ENCODE measurements at regions not wholly inside any gene's neighbourhood (a gene's known extent, or its start where the extent isn't known, plus 50 kb on each side); places are given as distances from the start of the nearest gene placed in this dataset.

DNA sequence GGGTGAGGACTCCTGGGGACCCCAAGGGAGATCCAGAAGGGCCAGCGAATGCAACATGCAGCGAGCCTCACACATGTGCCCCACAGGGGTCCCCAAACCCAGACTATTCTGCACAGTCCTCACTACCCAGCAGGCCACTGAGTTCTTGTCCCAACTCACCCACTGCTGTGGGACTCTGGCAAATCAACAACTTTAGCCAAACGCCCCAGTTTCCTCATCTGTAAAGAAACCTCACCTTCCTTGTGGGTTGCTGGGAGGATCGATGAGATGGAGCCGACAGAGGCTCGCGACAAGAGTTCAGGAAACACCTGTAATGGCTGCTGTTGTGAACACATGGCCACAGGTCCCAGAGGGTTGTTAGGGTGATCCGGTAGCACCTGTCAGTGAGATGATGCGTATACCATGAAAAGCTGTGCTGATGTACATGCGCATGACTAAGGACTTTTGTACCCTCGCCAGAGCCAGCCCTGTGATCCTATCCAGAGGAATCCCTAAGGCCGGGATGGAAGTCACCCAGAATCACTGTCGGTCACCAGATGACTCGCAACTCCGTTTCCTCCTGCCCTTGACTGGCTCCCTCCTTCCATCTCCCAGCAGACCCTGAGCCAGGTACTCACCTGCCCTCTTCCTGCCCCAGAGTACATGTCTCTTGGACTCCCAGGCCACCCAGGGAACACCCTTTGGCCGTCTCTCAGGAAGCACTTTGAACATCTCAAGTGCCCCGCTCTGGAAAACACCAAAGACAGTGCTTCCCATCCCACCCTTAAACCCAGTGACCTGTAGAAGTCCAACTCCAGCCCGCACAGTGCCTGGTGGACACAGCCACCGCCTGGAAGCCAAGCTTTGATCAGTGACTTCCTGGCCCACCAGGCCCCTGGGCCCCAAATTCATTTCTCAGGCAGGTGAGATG, 103.3 kb upstream of the ID2 start:
- DNase-seq, result no peak

DNA sequence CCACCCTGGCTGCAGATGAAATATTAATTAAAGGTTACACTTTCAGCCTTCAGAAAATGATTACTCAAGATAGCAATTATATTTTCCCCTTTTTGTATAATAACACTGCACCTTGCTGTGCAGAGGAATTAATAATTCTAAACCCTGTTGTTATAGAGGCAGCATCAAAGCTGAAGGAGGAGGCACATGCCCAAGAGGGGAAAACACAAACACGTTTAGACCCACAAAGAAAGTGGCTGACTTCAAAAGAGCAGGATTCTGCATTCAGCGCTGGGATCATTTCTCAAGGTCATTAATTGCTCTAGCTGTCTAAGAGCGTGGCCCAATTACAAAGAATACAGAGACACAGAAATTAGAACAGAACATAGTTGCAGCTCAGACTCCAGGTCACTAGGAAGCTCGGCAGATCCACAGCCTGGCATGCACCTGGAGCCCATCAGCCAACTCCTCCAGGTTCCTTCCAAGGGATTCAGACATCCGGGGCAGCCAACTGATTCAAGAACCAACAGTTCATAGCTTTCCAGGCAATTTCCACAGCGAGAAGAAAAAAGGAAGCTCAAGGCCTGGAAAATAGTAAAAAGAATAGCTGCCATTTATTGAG, 102.3 kb upstream of the ID2 start:
- no peak for DNase-seq

DNA sequence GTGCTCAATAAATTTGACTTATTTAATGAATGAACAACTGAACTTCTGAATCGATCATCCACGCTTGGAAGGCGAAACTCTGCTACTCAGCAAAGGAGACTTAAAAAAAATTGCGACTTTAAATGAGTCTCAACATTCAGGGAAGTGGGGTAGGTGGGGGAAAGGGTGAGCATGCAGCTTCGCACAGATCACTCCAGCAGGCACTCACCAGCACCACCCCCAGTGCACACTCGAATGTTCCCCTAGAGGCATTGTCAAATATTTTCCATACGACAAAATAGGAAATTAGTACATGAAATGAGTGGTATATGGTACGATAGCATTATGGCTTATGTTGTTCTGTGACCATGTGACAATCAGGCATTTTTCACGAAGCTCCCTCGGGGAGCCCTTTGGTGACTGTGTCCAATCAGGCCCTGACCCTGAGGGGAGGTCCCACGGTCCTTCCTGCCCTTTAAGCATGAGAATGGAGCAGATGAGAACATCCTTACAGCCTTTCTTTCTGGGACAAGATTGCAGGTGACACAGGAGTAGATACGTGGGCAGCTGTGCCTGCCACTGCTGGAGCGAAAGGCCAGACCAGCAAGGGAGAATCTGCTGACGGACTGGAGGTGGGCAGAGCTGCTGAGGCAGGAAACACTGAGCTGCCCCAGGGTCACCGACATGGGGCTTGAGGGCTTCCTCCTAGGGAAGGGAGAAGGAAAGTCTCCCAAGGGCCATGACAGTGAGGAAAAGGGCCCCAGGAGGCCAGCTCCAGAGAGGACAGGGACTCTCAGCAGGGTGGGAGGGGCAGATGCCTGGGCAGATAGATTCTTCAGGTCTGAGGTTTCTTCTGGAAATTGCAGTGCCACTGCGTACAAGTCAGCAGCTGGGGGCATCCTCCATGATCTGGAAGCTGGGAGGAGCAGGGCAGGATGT, 101.3 kb upstream of the ID2 start:
- no peak for DNase-seq

DNA sequence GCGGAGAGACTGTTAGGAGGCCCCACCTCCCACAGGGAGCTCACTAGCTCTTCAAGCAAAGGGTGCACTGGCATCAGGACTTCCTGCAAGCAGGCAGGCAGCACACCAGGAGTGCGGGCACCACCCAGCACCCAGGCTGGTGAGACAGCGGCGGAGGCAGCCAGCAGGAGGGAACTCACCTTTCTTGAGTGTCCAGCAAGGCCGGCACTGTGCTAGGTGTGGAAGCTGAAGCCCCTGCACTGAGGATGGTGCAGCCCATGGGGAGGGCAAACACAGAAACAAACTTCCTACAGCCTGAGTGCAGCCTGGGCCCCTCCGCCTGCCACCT, 100.7 kb upstream of the ID2 start:
- DNase-seq, result peak; percentile 58

DNA sequence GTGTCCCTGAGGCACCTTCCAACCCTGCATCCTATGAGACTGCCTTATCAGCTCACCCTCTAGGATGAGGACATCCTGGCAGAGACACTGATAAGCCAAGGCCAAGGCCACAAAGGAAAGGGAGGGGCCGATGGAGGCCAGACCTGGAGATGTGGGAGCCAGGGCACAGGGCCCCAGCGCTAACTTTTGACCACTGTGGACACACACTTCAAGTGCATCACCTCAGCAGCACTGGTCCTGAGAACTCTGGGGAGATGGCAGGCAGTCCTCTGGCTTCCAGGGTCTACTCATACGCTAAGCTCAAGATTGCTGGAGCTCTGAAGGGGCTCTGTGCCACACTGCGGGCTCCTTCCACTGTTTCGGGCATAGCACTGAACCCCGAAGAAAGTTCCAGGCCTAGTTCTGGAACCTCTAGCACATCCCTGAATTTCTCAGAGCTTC, 100.2 kb upstream of the ID2 start:
- DNase-seq, result no peak

DNA sequence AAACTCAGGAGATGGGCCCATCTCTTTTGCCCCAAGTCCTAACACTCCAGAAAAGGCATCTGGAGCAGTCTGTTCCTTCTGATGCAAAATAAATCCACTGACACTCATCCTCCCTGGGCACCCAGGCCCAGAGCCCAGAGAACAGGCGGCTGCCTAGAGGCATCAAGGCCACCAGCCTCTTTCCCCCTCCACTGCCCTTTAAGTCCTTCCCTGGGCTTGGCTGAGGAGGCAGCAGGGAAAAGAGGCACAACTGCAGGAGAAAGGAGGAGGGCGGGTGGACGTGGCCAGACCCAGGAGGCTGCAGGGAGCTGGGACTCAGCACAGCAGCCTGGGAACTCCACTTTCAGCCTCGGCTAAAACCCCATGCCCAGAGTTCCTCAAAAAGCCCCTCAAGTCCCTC, 99.7 kb upstream of the ID2 start:
- no peak for DNase-seq

DNA sequence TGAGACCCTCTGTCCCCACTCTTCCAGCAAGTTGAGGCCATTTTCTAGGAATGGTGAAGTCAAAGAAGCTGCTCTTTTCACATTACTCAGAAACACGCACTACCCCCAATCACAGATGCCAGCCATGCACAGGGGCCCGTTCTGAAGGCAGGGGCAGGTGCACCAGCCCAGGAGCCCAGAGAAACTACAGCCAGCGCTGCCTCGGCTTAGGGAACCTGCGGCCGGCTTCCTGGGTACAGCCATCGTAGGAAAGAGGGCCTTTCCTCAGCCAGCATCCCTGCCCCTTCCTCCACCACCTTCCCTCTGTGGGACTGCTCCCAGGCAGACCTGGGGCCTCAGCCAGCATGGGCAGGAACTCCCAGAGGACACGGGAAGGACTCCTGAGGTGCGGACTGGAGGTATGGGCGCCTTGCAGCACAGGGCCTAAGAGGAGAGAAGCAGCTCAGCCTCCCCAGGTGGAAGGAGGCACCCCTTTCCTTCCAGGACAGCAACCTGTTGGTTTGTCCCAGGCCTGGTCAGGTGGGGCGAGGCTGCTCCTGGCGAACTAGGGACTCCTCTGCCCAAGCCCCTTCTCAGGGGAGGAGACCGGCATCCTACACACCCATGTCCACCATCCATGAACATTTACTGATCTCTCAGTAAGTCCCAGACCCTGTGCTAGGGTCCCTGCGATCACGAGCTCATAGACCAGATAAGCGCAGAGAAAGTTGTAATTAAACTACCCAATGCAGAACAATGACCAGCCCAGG, 99.0 kb upstream of the ID2 start:
- no peak for DNase-seq

DNA sequence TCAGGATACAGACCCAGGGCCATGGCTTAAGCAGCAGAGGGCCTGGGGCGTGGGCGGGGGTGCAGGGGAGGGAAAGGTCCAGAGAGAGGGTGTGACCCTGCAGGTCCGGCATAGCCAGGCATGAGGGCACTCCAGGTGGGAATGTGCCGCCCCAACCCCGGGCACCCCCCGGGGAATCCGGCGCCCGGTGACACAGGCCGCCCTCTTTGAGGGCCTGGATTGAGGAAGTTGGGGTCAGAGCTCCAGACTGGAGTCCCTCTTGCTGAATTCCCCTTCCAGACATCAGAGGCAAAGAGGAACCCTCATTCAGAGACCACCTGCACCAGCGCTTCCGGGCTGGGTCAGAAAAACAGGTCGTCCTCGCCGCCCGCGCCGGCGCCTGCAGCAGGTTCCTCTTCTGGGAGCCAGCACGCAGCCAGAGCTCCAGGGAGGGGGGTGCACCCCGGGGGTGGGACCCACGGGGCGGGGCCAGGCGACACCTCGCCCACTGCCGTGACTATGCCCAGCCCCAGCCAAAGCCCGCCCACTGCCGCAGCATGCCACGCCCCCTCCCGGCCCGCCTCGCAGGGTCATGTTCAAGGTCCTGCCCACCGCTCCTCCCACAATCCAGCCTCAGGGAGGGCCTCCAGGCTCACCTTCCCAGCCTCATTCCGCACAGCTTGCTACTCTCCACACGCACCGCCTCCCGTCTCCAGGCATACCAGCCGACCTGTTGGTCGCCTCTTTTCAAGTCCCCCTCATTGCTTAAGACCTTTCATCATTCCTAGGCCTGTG, 98.3 kb upstream of the ID2 start:
- no peak for DNase-seq

DNA sequence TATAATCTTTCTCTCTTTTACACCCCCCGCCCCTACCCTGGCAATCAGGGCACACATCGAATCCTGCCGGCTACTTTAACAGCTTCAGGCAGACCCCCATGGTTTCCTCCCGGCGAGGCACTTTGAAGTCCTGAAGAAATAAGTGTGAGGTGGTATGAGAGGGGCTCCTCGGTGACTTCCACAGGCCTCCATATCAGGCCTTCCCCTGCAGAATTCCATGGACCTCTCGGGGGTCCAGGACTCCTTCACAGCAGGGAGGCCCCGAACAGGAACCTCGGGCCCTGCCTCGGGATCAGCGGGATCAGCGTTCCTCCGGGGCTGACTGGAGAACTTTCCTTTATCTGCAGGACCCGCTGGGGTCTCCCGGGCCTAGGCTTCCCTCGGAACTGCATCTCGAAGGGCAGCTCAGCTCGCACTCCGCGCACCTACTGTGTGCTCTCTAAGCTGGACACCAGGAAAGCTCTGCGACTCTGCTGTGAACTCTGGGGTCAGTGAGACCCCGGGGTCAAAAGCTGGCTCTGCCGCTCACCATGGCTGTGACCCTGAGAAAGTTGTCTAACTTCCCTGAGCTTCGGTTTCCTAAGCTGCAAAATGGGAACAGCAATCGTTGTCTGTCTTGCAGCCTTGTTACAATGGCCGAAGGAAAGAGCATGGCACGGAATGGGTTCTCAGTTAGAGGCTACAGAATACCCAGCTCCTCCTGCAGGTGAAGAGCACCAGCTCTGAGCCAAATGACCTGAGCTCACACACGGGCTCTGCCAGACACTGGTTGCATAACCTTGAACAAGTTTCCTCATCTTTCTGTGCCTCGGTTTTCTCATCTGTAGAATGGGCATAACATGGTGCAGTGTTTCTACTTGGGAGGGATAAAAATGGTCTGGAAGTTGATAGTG, 97.4 kb upstream of the ID2 start:
- no peak for DNase-seq

DNA sequence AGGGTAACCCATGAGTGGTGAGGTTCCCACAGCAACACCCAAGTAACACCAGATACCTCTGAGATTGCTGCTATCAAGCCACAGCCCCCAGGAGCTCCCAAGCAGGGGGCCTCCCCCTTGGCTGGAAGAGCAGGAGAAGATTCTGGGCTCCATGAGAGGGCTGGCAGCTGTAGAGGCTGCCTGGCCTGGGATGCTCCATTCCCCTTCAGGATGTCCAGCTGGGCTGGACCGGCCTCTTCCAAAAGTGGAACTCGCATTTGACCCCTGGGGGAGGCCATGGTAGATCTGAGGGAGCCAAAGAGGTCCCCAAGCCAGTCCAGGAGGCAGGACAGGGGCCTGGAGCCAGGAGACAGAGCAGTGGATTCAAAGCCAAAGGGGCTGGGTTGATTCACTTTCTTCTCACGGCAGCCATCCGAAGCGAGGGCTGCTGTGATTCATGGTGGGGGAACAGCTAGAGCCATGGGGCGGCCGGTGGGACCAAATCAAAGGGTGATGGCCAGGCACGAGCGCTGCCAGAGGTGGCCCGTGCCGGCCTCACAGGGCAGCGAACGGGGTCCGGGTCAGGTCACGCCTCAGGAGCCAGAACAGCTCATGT, 95.3 kb upstream of the ID2 start:
- DNase-seq, result no peak

DNA sequence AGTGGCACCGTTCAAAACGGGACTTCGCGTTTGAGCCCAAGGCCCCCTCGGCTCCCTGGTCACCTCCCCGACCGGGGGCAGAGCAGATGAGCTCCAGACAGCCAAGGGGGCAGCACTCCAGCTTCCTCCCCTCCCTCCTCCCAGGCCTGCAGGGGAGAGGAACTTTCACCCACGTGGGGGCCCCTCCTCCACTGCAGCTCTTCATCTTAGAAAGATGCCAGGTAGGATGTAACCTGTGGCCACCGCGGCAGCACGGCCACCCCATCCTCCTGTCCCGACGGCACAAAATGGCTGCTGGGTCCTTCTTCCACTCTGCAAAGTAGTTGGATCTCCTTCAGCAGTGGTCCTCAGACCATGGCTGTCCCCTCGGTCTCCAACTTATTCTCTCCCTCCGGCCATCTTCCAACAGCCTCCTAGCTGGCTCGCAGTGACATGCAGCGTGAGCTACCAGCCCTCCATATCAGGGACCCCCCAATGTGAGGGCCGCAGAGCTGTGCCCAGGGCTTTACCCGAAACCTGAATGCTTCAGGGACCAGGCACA, 94.5 kb upstream of the ID2 start:
- DNase-seq, result no peak

DNA sequence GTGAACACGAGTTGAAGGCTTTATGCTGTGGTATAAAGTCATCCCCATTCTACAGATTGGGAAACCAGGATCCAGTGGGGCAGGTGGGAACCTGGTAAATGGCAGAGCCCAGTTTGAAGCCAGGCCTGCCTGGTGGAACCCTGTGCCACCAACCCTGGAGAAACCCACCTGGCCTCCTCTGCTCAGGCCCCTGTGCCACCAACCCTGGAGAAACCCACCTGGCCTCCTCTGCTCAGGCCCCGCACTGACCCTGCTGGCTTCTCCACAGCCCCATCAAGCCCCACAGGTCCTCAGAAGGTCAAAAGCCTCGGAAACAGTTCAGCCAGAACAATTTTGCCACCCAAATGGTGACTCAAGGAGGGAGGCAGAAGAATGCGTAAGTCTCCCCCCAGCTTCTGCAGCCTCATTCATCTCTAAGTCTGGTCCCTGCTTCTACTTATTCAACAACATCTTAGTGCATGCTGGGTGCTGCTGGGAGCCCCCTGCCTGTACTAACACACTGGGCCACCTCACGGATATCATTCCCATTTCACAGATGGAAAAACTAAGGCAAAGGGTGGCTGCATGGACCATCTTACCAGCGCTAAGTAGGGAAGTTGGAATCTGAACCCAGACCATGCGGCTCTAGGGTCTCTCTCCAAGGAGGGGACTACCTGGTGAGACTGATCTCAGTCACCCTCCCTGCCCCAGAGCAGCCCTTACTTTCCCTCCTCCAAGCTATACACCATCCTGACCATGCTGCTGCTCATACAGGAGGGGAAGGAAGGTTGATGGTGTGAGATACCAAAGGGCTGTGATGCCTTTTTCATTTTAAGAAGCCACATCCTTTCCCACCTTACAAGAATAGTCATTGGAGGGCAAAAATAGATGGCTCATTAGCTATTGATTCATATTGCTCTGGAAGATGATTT, 93.7 kb upstream of the ID2 start:
- DNase-seq, result no peak

DNA sequence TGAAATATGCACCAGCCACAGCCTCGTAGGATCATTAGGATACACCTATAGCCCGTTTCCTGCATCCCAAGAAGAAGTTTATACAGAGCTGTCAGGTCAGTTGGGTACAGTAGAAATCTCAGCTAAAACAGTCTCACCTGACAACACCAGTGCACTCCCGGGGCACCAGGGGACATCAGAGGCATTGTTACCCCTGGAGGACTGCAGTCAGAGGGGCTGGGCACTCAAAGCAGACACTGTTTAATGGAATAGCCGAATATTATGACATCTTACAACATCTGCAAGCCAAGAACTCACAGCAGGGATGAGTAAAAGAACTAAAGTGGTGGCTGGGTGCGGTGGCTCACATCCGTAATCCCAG, 93.0 kb upstream of the ID2 start:
- no peak for DNase-seq

DNA sequence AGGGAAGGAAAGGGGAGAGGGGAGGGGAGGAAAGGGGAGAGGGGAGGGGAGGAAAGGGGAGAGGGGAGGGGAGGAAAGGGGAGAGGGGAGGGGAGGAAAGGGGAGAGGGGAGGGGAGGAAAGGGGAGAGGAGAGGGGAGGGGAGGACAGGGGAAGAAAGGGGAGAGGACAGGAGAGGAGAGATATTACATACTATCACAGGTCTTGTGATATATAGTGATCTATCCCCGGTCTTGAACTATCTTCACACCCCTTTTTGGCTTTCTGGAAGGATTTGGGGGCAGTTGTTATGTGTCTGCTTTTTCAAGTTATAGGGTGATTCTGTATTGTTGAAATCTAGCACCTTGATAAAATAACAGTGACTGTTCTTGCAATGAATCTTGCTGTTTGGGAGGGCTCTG, 92.1 kb upstream of the ID2 start:
- DNase-seq, result no peak

DNA sequence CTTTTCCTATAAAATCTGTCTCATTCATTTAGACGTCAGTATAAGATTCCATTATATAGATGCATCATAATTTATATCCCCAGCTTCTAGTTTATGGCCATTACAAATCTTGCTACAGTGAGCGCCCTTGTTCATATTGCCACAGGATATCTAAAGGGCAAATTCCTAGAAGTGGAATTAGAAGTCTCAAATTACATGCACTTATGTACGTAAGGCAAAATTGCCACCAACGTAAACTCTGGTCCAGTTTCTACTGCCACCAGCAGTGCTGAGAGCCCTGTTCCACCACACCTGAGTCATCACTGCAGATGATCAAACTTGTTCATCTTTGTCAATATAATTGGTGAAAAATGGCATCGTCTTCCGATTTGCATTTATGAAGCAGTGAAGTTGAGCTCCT, 90.9 kb upstream of the ID2 start:
- DNase-seq, result no peak

DNA sequence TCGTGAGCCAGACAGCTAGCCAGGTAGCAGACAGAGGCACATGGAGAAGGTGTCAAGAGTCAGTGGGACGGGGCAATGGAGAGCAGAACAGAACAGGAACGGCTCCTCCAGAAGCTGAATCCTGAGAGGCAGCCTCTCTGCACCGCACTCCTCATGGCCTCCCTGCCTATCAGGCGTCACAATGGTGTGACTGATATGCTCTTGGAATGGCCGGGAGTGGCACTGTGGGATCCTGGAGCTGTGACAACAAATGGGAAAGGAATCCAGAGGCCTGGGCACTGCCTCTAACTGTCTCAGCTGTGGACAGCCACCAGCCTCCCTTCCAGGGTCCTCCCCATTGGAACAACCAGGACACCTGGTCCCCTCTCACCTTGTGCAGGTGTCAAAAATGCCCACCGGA, 89.1 kb upstream of the ID2 start:
- no peak for DNase-seq

DNA sequence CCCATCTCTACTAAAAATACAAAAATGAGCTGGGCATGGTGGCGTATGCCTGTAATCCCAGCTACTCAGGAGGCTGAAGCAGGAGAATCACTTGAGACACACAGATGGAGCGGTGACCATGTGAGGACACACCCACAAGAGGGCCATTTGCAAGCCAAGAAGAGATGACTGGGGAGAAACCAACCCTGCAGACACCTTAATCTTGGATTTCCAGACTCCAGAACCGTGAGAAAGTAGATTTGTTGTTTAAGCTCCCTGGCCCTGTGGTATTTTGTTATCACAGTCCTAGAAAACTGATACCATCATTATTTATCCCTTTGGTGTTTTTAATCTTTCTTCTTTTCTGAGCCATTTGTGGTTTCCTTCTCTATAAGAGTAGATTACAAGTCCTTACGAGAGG, 88.6 kb upstream of the ID2 start:
- no peak for DNase-seq

DNA sequence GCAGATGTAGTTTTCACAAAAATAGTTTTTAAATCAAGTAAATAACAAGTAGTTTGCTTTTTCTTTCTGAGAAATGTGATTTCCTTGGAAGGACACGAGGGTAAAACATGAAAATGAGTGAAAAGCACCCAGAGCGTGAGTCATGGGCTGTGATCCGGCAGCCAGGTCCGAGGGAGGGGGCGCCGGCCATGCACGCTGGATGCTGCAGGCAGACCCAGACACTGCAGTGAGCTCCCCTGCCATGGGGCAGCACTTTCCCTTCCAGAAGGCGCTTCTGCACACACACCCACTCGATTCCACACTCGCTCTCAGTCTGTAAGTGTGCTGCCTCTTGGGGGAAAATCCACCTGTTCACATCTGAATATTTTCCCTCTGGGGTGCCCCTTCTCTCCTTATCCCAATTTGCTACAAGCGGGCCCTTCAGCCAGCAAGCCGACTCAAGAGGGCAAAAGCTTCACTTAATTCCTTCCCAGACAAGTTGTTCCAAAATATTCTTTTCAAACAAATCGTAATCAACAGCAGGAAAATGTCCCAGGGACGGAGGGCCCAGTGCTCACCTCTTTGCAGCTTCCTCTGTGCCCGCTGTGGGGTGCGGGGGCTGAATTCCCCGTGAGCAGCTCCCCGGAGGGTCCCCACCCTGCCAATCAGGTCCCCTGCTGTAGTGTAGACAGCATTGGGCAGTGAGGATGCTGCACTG, 87.0 kb upstream of the ID2 start:
- no peak for DNase-seq

DNA sequence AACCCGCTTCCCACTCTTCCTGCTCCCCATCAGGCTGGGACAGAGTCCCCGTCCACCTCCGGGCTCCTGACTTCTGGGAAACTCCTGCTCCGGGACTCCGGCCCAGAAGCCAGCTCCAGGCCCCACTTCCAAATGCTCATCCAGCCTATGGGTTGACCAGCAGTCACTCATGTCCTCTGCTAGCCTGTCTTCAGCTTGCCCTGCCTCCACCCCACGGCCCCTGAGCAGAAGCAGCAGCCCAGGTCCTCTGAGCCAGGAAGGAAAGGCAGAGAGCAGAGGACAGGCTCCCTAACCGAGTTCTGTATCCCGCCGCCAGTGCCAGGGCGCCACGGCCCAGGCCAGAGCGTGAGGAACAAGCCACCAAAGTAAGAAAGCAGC, 86.4 kb upstream of the ID2 start:
- DNase-seq, result no peak
